ENCODE measurements at regions not wholly inside any gene's neighbourhood (a gene's known extent, or its start where the extent isn't known, plus 50 kb on each side); places are given as distances from the start of the nearest gene placed in this dataset.
"Not testable (repeated sequence)": the region's sequence is repeated elsewhere in the genome, so short reads cannot be mapped to it uniquely, and the experiment has no call there.

- Histone ChIP-seq H3K27me3 (ENCODE audit: control insufficient read depth, insufficient read depth, low read length, poor library complexity, severe bottlenecking) (no peaks in the 10 kb centered on the region), H3K36me3 (ENCODE audit: control insufficient read depth, insufficient read depth, low read length) (no peaks in the 10 kb centered on the region), H3K9me3 (ENCODE audit: control insufficient read depth, low read length) (no peaks in the 10 kb centered on the region), H3K27ac (ENCODE audit: insufficient read depth, low read depth, low read length, poor library complexity, severe bottlenecking) (no peak overlapping the region), H3K4me3 (ENCODE audit: insufficient read depth, low read depth, low read length) (no peak overlapping the region), H3K4me1 (ENCODE audit: control insufficient read depth, insufficient read depth, low read length) (no peaks in the 10 kb centered on the region)
Measured at GRCh38 chr12:61272441-61272840, 987.8 kb upstream of the USP15 start.

- H3K4me1 ChIP-seq (ENCODE audit: control insufficient read depth, insufficient read depth, low read length): no peaks in the 10 kb centered on the region
- H3K9me3 ChIP-seq (ENCODE audit: control insufficient read depth, low read length): no peaks in the 10 kb centered on the region
- no peak overlapping the region for H3K27ac ChIP-seq (ENCODE audit: insufficient read depth, low read depth, low read length, poor library complexity, severe bottlenecking)
- no peaks in the 10 kb centered on the region for H3K27me3 ChIP-seq (ENCODE audit: control insufficient read depth, insufficient read depth, low read length, poor library complexity, severe bottlenecking)
- no peaks in the 10 kb centered on the region for H3K36me3 ChIP-seq (ENCODE audit: control insufficient read depth, insufficient read depth, low read length)
- H3K4me3 ChIP-seq (ENCODE audit: insufficient read depth, low read depth, low read length): no peak overlapping the region
- 70 to 84% methylated on average over 3 of the region's 3 CpGs for WGBS, 2 experiments
Measured at GRCh38 chr12:61282790-61283575, 977.2 kb upstream of the USP15 start.

GRCh38 chr12:61290473-61290872 lies 969.7 kb upstream of the USP15 start:
- Histone ChIP-seq H3K4me1 (ENCODE audit: control insufficient read depth, insufficient read depth, low read length) (no peaks in the 10 kb centered on the region), H3K4me3 (ENCODE audit: insufficient read depth, low read depth, low read length) (no peak overlapping the region), H3K27ac (ENCODE audit: insufficient read depth, low read depth, low read length, poor library complexity, severe bottlenecking) (no peak overlapping the region), H3K36me3 (ENCODE audit: control insufficient read depth, insufficient read depth, low read length) (no peaks in the 10 kb centered on the region), H3K27me3 (ENCODE audit: control insufficient read depth, insufficient read depth, low read length, poor library complexity, severe bottlenecking) (no peaks in the 10 kb centered on the region), H3K9me3 (ENCODE audit: control insufficient read depth, low read length) (no peaks in the 10 kb centered on the region)
- 75 to 84% methylated on average over 1 to 2 of the region's 2 CpGs for WGBS, 2 experiments

GRCh38 chr12:61291647-61292046 lies 968.6 kb upstream of the USP15 start:
- no peaks in the 10 kb centered on the region for H3K4me1 ChIP-seq (ENCODE audit: control insufficient read depth, insufficient read depth, low read length)
- no peak overlapping the region for H3K27ac ChIP-seq (ENCODE audit: insufficient read depth, low read depth, low read length, poor library complexity, severe bottlenecking)
- no peaks in the 10 kb centered on the region for H3K27me3 ChIP-seq (ENCODE audit: control insufficient read depth, insufficient read depth, low read length, poor library complexity, severe bottlenecking)
- H3K4me3 ChIP-seq (ENCODE audit: insufficient read depth, low read depth, low read length): no peak overlapping the region
- H3K9me3 ChIP-seq (ENCODE audit: control insufficient read depth, low read length): no peaks in the 10 kb centered on the region
- no peaks in the 10 kb centered on the region for H3K36me3 ChIP-seq (ENCODE audit: control insufficient read depth, insufficient read depth, low read length)
- WGBS, 2 experiments: 73 to 97% methylated on average over 2 of the region's 2 CpGs

GRCh38 chr12:61294011-61294410 lies 966.2 kb upstream of the USP15 start:
- not testable (repeated sequence) for H3K27ac ChIP-seq (ENCODE audit: insufficient read depth, low read depth, low read length, poor library complexity, severe bottlenecking); H3K4me1 ChIP-seq (ENCODE audit: control insufficient read depth, insufficient read depth, low read length); H3K27me3 ChIP-seq (ENCODE audit: control insufficient read depth, insufficient read depth, low read length, poor library complexity, severe bottlenecking); H3K9me3 ChIP-seq (ENCODE audit: control insufficient read depth, low read length); H3K4me3 ChIP-seq (ENCODE audit: insufficient read depth, low read depth, low read length); H3K36me3 ChIP-seq (ENCODE audit: control insufficient read depth, insufficient read depth, low read length)
- 89 to 91% methylated on average over 13 of the region's 13 CpGs for WGBS, 2 experiments

GRCh38 chr12:61301817-61302216 lies 958.4 kb upstream of the USP15 start:
- WGBS, 2 experiments: 83 to 100% methylated on average over 2 of the region's 2 CpGs

GRCh38 chr12:61302282-61302681 lies 957.9 kb upstream of the USP15 start:
- Histone ChIP-seq H3K4me1 (ENCODE audit: control insufficient read depth, insufficient read depth, low read length) (no peaks in the 10 kb centered on the region), H3K36me3 (ENCODE audit: control insufficient read depth, insufficient read depth, low read length) (no peaks in the 10 kb centered on the region), H3K27ac (ENCODE audit: insufficient read depth, low read depth, low read length, poor library complexity, severe bottlenecking) (no peak overlapping the region), H3K9me3 (ENCODE audit: control insufficient read depth, low read length) (no peaks in the 10 kb centered on the region), H3K27me3 (ENCODE audit: control insufficient read depth, insufficient read depth, low read length, poor library complexity, severe bottlenecking) (no peaks in the 10 kb centered on the region), H3K4me3 (ENCODE audit: insufficient read depth, low read depth, low read length) (no peak overlapping the region)
- WGBS, 2 experiments: 86 to 92% methylated on average over 4 of the region's 4 CpGs

More at GRCh38 chr12:61301817-61302216, 958.4 kb upstream of the USP15 start:
- no peaks in the 10 kb centered on the region for H3K27me3 ChIP-seq (ENCODE audit: control insufficient read depth, insufficient read depth, low read length, poor library complexity, severe bottlenecking)
- no peak overlapping the region for H3K4me3 ChIP-seq (ENCODE audit: insufficient read depth, low read depth, low read length)
- no peaks in the 10 kb centered on the region for H3K36me3 ChIP-seq (ENCODE audit: control insufficient read depth, insufficient read depth, low read length)
- H3K4me1 ChIP-seq (ENCODE audit: control insufficient read depth, insufficient read depth, low read length): no peaks in the 10 kb centered on the region
- H3K9me3 ChIP-seq (ENCODE audit: control insufficient read depth, low read length): no peaks in the 10 kb centered on the region
- H3K27ac ChIP-seq (ENCODE audit: insufficient read depth, low read depth, low read length, poor library complexity, severe bottlenecking): no peak overlapping the region

- Histone ChIP-seq H3K27me3 (ENCODE audit: control insufficient read depth, insufficient read depth, low read length, poor library complexity, severe bottlenecking) (no peaks in the 10 kb centered on the region), H3K4me3 (ENCODE audit: insufficient read depth, low read depth, low read length) (no peak overlapping the region), H3K9me3 (ENCODE audit: control insufficient read depth, low read length) (no peaks in the 10 kb centered on the region), H3K4me1 (ENCODE audit: control insufficient read depth, insufficient read depth, low read length) (no peaks in the 10 kb centered on the region), H3K36me3 (ENCODE audit: control insufficient read depth, insufficient read depth, low read length) (no peaks in the 10 kb centered on the region), H3K27ac (ENCODE audit: insufficient read depth, low read depth, low read length, poor library complexity, severe bottlenecking) (no peak overlapping the region)
- 88 to 90% methylated on average over 2 of the region's 2 CpGs for WGBS, 2 experiments
Measured at GRCh38 chr12:61308220-61308619, 952.0 kb upstream of the USP15 start.

- no peaks in the 10 kb centered on the region for H3K27me3 ChIP-seq (ENCODE audit: control insufficient read depth, insufficient read depth, low read length, poor library complexity, severe bottlenecking)
- H3K27ac ChIP-seq (ENCODE audit: insufficient read depth, low read depth, low read length, poor library complexity, severe bottlenecking): no peak overlapping the region
- H3K4me1 ChIP-seq (ENCODE audit: control insufficient read depth, insufficient read depth, low read length): no peaks in the 10 kb centered on the region
- no peak overlapping the region for H3K4me3 ChIP-seq (ENCODE audit: insufficient read depth, low read depth, low read length)
- H3K9me3 ChIP-seq (ENCODE audit: control insufficient read depth, low read length): no peaks in the 10 kb centered on the region
- no peaks in the 10 kb centered on the region for H3K36me3 ChIP-seq (ENCODE audit: control insufficient read depth, insufficient read depth, low read length)
Measured at GRCh38 chr12:61311413-61311812, 948.8 kb upstream of the USP15 start.

- no peak overlapping the region for H3K27ac ChIP-seq (ENCODE audit: insufficient read depth, low read depth, low read length, poor library complexity, severe bottlenecking)
- no peaks in the 10 kb centered on the region for H3K9me3 ChIP-seq (ENCODE audit: control insufficient read depth, low read length)
- H3K4me3 ChIP-seq (ENCODE audit: insufficient read depth, low read depth, low read length): no peak overlapping the region
- H3K27me3 ChIP-seq (ENCODE audit: control insufficient read depth, insufficient read depth, low read length, poor library complexity, severe bottlenecking): no peaks in the 10 kb centered on the region
- no peaks in the 10 kb centered on the region for H3K4me1 ChIP-seq (ENCODE audit: control insufficient read depth, insufficient read depth, low read length)
- 88 to 98% methylated on average over 2 to 3 of the region's 3 CpGs for WGBS, 2 experiments
- H3K36me3 ChIP-seq (ENCODE audit: control insufficient read depth, insufficient read depth, low read length): no peaks in the 10 kb centered on the region
Measured at GRCh38 chr12:61348871-61349270, 911.3 kb upstream of the USP15 start.

GRCh38 chr12:61355105-61355504 lies 905.1 kb upstream of the USP15 start:
- Histone ChIP-seq H3K4me1 (ENCODE audit: control insufficient read depth, insufficient read depth, low read length) (no peaks in the 10 kb centered on the region), H3K4me3 (ENCODE audit: insufficient read depth, low read depth, low read length) (no peak overlapping the region)
- WGBS, 2 experiments: 91 to 96% methylated on average over 10 of the region's 10 CpGs

More at GRCh38 chr12:61355105-61355504, 905.1 kb upstream of the USP15 start:
- Histone ChIP-seq H3K27me3 (ENCODE audit: control insufficient read depth, insufficient read depth, low read length, poor library complexity, severe bottlenecking) (no peaks in the 10 kb centered on the region), H3K36me3 (ENCODE audit: control insufficient read depth, insufficient read depth, low read length) (no peaks in the 10 kb centered on the region), H3K27ac (ENCODE audit: insufficient read depth, low read depth, low read length, poor library complexity, severe bottlenecking) (no peak overlapping the region), H3K9me3 (ENCODE audit: control insufficient read depth, low read length) (no peaks in the 10 kb centered on the region)

All from ectodermal cell (in vitro differentiated cells).